Keratinocyte (primary cell): ENCODE measurements at regions not wholly inside any gene's neighbourhood (a gene's known extent, or its start where the extent isn't known, plus 50 kb on each side); places are given as distances from the start of the nearest gene placed in this dataset.

ENCODE experiments used
- EZH2 ChIP-seq: IDR thresholded peaks from one replicate; pipeline ENCODE4 v1.6.1; 2012; ENCODE audit warnings: inconsistent platforms, mild to moderate bottlenecking, low read length, moderate library complexity
- TF ChIP-seq, protein P1 (sequence below), 3 experiments: IDR thresholded peaks in 1 of 3; conservative IDR thresholded peaks in 1 of 3; optimal IDR thresholded peaks in 1 of 3; 2 replicates in 2 of 3; 3 replicates in 1 of 3; pipeline versions ENCODE3 to v1.5.1; 2011; ENCODE audit warnings: low read length in 3 of 3, mild to moderate bottlenecking in 3 of 3, moderate library complexity in 2 of 3, control low read depth in 1 of 3, inconsistent platforms in 1 of 3; ENCODE audit not compliant: insufficient read depth in 2 of 3; ENCODE audit errors: extremely low read depth in 1 of 3

DNA sequence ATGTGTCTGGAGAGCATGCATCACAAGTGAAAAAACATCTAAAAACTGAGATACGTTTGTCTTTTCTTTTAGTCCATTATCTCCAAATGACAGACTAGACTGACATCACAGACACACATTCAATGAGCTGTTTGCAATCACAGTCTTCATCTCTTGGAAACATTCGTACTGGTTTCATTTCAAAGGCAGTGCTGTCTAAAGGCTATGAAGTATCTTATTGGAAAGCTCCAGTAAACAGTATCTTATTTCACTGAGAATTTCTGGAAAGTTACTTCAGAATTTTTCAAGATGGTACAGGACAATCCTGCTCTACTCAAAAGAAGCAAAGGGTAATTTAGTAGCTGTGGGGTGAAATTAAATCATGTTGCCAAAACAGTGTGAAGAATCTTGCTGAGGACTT, 53.5 kb upstream of the TNFRSF19 start:
- TF ChIP-seq, protein P1, sequence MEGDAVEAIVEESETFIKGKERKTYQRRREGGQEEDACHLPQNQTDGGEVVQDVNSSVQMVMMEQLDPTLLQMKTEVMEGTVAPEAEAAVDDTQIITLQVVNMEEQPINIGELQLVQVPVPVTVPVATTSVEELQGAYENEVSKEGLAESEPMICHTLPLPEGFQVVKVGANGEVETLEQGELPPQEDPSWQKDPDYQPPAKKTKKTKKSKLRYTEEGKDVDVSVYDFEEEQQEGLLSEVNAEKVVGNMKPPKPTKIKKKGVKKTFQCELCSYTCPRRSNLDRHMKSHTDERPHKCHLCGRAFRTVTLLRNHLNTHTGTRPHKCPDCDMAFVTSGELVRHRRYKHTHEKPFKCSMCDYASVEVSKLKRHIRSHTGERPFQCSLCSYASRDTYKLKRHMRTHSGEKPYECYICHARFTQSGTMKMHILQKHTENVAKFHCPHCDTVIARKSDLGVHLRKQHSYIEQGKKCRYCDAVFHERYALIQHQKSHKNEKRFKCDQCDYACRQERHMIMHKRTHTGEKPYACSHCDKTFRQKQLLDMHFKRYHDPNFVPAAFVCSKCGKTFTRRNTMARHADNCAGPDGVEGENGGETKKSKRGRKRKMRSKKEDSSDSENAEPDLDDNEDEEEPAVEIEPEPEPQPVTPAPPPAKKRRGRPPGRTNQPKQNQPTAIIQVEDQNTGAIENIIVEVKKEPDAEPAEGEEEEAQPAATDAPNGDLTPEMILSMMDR (optimal IDR thresholded peaks at IDR 0.05 in 1 of 3, IDR thresholded peaks at IDR 0.05 in 1 of 3, conservative IDR thresholded peaks at IDR 0.05 in 1 of 3; ENCODE audit: extremely low read depth in 1 of 3, insufficient read depth in 2 of 3, low read length in 3 of 3) = no peak
- TF ChIP-seq EZH2 = no peak
